A673 (cell line): ENCODE measurements at regions not wholly inside any gene's neighbourhood (a gene's known extent, or its start where the extent isn't known, plus 50 kb on each side); places are given as distances from the start of the nearest gene placed in this dataset.

Experiments
- BruUV-seq: library from RNA; stranded (reverse); fragments of 400-500 nt; replicated peaks from 2 replicates; lab custom pipeline; 2021; lab: Mats Ljungman, UMichigan
- CTCF ChIA-PET: fragments of 300-600 bp; sonication (Branson Sonifier 250); formaldehyde crosslinking; loops from one replicate; lab custom pipeline; 2022; ENCODE audit warnings: antibody characterized with exemption; lab: Charles Lee
- POLR2A ChIA-PET: fragments of 300-600 bp; sonication (Branson Sonifier 250); formaldehyde crosslinking; loops from one replicate; lab custom pipeline; 2022; ENCODE audit warnings: antibody characterized with exemption; ENCODE audit not compliant: low non-redundant PET; lab: Charles Lee
- DNase-seq: peaks from one replicate; pipeline ENCODE4 v3.0.0-alpha.2; 2015; ENCODE audit warnings: low spot score
- H3K27ac ChIP-seq: fragments of 200-600 bp; sonication (generic); 2 replicates; pipeline ENCODE4 v1.5.1; 2016; ENCODE audit warnings: mixed run types, low read depth, mild to moderate bottlenecking, mixed read lengths, antibody characterized with exemption, low read length; ENCODE audit not compliant: poor library complexity, severe bottlenecking
- H3K27me3 ChIP-seq: fragments of 200-600 bp; sonication (generic); replicated peaks from 2 replicates; pipeline ENCODE4 v1.6.1; 2017; ENCODE audit warnings: mixed run types, low read depth, mild to moderate bottlenecking, mixed read lengths, antibody characterized with exemption, low read length; ENCODE audit not compliant: insufficient read depth, poor library complexity
- H3K36me3 ChIP-seq: fragments of 200-600 bp; sonication (generic); 2 replicates; pipeline ENCODE4 v1.6.1; 2016; ENCODE audit warnings: mixed run types, mild to moderate bottlenecking, mixed read lengths, antibody characterized with exemption, low read length; ENCODE audit not compliant: insufficient read depth, poor library complexity, severe bottlenecking
- H3K4me1 ChIP-seq: fragments of 200-600 bp; sonication (generic); 2 replicates; pipeline ENCODE4 v1.6.1; 2017; ENCODE audit warnings: mixed run types, mild to moderate bottlenecking, mixed read lengths, antibody characterized with exemption, low read length; ENCODE audit not compliant: insufficient read depth, poor library complexity, severe bottlenecking
- H3K4me3 ChIP-seq: fragments of 200-600 bp; sonication (generic); 2 replicates; pipeline ENCODE4 v1.5.1; 2016; ENCODE audit warnings: low read depth, mixed run types, mild to moderate bottlenecking, mixed read lengths, low read length; ENCODE audit not compliant: poor library complexity, severe bottlenecking
- H3K9me3 ChIP-seq: fragments of 200-600 bp; sonication (generic); 2 replicates; pipeline ENCODE4 v1.6.1; 2016; ENCODE audit warnings: mixed run types, low read depth, mild to moderate bottlenecking, mixed read lengths, antibody characterized with exemption, low read length; ENCODE audit not compliant: poor library complexity, severe bottlenecking
- CTCF ChIP-seq: fragments of 300-800, 200-600 bp; sonication (generic); conservative IDR thresholded peaks from 2 replicates; pipeline ENCODE4 v1.5.1; 2017; ENCODE audit warnings: low read depth, mild to moderate bottlenecking, antibody characterized with exemption, low read length, moderate library complexity, mixed read lengths
- EZH2 ChIP-seq: fragments of 200-600 bp; sonication (generic); IDR thresholded peaks from 2 replicates; pipeline ENCODE4 v1.6.1; 2017; ENCODE audit warnings: borderline replicate concordance, low read depth, mild to moderate bottlenecking, mixed read lengths, antibody characterized with exemption, low read length; ENCODE audit not compliant: poor library complexity, severe bottlenecking
- intact Hi-C: fragments of 100-400 bp; cut with micrococcal nuclease; formaldehyde crosslinking; loops from one replicate; pipeline ENCODE4 v1.10.0; 2022; ENCODE audit not compliant: unreplicated experiment

GRCh38 chr16:8063159-8063558, 527.2 kb downstream of the TMEM114 start:
- Histone ChIP-seq H3K27me3 (no peaks in the 10 kb centered on the region), H3K4me3 (no peak overlapping the region), H3K9me3 (peaks cover 17% of the 10 kb centered on the region), H3K27ac (no peak overlapping the region), H3K36me3 (no peaks in the 10 kb centered on the region), H3K4me1 (no peaks in the 10 kb centered on the region)
- no TSS peak for BruUV-seq
- ChIA-PET POLR2A (no interaction called here), CTCF (no interaction called here)
- TF ChIP-seq EZH2 (no peak), CTCF (no peak)
- no peak for DNase-seq
- intact Hi-C loops = no loop called here

- Histone ChIP-seq H3K4me3 (no peak overlapping the region), H3K9me3 (peaks cover 17% of the 10 kb centered on the region), H3K4me1 (no peaks in the 10 kb centered on the region), H3K36me3 (no peaks in the 10 kb centered on the region), H3K27me3 (no peaks in the 10 kb centered on the region), H3K27ac (no peak overlapping the region)
- TF ChIP-seq EZH2 (no peak), CTCF (no peak)
- ChIA-PET CTCF (interaction anchor here (0.7 kb wide), 1 partner anchor 1473 kb away, joined by 4 read pairs; no protein-coding TSS in a partner anchor), POLR2A (no interaction called here)
- intact Hi-C loops = no loop called here
- no TSS peak for BruUV-seq
- DNase-seq = no peak
Measured at GRCh38 chr16:8062677-8063076, 527.6 kb downstream of the TMEM114 start.

GRCh38 chr16:8055761-8056160, 534.5 kb downstream of the TMEM114 start:
- Histone ChIP-seq H3K36me3 (no peaks in the 10 kb centered on the region), H3K4me3 (no peak overlapping the region), H3K27ac (no peak overlapping the region), H3K9me3 (peaks cover 5% of the 10 kb centered on the region), H3K4me1 (no peaks in the 10 kb centered on the region), H3K27me3 (no peaks in the 10 kb centered on the region)
- TF ChIP-seq EZH2 = no peak
- no peak for TF ChIP-seq CTCF
- no peak for DNase-seq
- ChIA-PET CTCF (no interaction called here), POLR2A (no interaction called here)
- intact Hi-C loops = no loop called here
- no TSS peak for BruUV-seq
